HG02981 (cell line): ENCODE measurements at regions not wholly inside any gene's neighbourhood (a gene's known extent, or its start where the extent isn't known, plus 50 kb on each side); places are given as distances from the start of the nearest gene placed in this dataset.
"Not testable (repeated sequence)": the region's sequence is repeated elsewhere in the genome, so short reads cannot be mapped to it uniquely, and the experiment has no call there.

Experiments used
- ATAC-seq: cut with Tn5 transposase; IDR thresholded peaks from one replicate; pipeline ENCODE4 v1.9.1; 2021; ENCODE audit warnings: mild to moderate bottlenecking, moderate library complexity; ENCODE audit not compliant: unreplicated experiment

- ATAC-seq = not testable (repeated sequence)
Observed at GRCh38 chr4:86413426-86413825, 53.6 kb upstream of the MAPK10 start.

DNA sequence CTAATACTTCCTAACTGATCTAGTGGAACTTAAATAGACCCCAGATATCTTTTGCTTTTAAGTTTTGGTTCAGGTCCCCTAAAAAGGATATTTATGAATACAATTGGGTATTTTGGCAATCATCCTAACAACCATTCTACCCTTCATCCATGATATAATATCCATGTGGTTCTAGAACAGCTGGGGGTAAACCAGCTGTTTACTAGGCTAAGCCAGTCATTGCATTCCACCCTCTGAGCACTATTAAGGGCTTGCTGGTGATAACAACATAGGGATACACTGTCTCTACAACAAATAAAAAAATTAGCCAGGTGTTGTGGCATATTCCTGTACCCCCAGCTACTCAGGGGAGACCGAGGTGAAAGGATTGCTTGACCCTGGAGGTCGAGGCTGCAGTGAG, 54.8 kb upstream of the MAPK10 start:
- ATAC-seq = no peak

DNA sequence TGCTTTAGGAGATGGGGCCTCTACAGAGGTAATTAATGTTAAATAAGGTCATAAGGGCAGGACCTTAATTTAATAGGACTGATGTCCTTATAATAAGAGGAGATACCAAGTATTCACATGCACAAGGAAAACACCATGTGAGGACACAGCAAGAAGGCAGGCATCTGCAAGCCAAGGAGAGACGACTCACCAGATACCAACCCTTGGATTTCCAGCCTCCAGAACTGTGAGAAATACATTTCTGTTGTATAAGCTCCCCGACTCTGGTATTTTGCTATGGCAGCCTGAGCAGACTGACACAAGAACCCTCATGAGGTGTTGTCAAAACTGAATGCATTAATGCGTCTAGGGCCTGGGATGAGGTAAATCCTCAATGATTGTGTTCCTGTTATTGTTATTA, 56.2 kb upstream of the MAPK10 start:
- ATAC-seq = no peak

DNA sequence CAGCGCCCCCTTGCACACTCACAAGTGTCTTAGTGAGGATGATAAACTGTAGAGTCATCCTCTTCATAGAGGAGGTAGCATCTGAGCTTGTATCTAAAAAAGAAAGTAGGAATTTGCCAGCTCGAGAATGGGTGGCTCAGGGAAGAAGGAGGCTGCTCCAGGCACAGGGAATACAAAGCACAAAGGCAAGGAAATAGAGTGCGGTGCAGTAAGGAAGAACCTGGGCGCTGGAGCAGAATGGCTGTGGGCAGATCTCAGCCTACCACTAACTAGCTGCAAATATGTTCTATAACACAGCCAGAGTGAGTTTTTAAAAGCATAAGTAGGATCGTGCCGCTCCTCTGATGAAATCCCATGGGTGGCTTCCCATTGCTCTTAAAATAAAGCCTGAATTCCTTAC, 61.6 kb upstream of the MAPK10 start:
- no peak for ATAC-seq

- ATAC-seq = no peak
Observed at GRCh38 chr4:86431543-86432116, 71.8 kb upstream of the MAPK10 start.

DNA sequence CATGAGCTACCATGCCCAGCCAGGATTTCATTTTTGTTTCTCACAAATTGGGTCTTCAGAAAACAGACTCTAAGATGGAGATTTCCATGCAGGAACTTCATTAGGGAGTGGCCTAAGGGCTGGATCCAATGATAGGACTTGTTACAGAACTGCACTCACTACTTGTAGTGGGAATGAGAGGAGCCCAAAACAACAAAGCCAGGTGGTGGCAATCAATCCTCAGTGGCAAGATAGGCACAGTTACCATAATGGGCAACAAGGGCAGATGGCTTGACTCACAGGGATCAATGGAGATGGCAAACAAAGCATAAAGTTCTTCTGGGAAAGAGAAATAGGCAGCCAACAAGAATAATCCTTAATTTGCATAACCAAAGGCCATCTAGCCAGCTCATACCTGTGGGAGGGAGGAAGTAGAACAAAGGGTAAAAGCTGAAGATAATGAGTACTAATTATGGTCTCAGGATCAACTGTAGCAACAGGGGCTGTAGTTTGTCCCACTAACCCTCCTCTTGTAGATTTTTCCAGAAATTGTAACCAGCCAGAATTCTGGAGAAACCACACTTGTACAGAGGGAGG, 72.8 kb upstream of the MAPK10 start:
- ATAC-seq = no peak

- no peak for ATAC-seq
Observed at GRCh38 chr4:86439293-86439692, 79.4 kb upstream of the MAPK10 start.

DNA sequence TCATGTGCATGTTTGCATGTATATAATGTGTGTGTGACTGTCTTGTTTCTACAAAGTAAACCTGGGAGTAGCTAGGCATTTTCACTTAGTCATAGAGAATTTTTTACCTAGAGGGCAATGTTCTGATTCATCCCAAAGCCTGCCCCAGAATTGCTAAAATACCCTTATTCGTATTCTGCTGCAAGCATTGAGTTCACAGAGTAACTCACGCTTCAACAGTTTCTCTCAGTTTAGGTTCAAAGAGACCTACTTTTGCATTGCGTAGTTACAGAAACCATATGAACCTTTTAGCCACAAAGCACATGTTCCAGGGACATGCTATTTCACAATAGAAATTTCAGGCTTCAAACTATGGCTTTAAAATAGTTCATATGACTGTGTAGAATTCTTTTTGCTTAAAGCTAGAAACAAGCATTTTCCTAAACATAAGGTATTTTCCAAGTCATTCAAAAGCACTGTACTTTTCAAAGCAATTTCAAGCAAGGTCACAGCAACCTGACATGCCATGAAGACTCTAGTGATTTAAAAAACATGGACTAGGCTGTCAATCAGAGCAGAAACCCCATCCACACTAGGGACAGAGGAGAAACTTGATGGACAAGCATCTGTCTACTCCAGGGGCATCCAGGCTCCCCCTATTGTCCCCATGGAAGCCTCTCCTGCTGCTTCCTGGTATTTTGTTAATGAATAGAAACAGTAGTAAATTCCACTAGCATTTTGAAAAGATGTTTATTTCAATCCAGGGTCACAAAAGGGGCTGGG, 81.5 kb upstream of the MAPK10 start:
- peak; percentile 73 for ATAC-seq

GRCh38 chr4:86442881-86443280, 83.0 kb upstream of the MAPK10 start:
- ATAC-seq = no peak

- ATAC-seq = no peak
Observed at GRCh38 chr4:86443495-86443894, 83.6 kb upstream of the MAPK10 start.

DNA sequence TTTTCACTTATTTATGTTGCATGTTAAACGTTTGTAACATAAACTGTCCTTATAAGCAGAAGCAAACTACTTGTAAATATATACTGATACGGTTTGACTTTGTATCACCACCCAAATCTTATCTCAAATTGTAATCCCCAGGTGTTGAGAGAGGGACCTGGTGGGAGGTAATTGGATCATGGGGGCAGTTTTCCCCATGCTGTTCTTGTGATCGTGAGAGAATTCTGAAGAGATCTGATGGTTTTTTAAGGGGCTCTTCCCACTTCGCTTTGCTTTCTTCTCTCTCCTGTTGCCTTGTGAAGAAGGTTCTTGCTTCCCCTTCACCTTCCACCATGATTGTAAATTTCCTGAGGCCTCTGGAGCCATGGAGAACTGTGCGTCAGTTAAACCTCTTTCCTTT, 87.1 kb upstream of the MAPK10 start:
- no peak for ATAC-seq

DNA sequence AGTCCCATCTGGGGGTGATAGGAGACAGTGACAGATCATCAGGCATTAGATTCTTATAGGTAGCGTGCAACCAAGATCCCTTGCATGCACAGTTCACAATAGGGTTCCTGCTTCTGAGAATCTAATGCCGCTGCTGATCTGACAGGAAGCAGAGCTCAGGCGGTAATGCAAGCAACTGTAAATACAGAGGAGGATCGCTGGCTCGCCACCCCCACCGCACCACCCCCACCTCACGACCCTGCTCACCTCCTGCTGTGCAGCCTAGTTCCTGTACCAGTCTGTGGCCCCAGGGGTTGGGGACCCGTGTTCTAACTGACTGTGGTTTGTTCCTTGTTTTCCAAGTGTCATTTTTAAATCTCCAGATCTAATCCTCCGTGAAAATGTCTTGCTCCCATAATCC, 89.0 kb upstream of the MAPK10 start:
- ATAC-seq = no peak

DNA sequence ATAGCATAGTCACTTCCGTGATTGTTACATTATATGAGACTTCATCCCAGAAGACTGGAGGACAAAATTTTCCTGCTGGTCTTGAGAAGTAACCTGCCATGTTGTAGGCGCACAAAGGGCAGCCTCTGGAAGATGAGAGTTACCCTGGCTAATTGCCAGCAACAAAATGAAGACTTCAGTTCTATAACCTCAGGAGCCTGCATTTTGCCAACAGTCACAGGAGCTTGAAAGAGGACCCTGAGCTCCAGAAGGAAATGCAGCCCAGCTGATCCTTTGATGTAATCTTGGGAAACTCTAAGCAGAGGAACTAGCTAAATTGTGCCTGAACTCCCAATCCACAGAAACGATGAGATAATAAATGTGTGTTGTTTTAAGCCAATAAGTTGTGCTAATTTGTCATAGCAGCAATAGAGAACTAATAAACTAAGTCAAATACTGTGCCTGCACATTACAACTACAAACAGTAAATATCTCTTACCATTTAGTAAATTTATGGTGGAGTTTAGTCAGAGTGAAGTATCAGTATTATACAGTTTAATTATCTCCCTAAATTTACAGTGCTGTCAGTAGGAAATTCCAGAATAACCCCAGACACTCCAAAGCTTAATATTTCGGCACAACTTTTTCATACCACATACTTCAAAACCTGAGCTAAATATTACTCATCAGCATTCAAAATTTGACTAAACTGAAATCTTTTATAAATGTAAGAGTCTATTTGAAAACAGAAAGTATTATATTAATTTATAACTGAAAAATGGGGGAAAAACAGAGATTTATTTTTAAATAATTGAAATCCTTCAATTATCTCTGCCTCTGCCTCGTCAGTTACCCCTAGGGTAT, 90.1 kb upstream of the MAPK10 start:
- no peak for ATAC-seq

DNA sequence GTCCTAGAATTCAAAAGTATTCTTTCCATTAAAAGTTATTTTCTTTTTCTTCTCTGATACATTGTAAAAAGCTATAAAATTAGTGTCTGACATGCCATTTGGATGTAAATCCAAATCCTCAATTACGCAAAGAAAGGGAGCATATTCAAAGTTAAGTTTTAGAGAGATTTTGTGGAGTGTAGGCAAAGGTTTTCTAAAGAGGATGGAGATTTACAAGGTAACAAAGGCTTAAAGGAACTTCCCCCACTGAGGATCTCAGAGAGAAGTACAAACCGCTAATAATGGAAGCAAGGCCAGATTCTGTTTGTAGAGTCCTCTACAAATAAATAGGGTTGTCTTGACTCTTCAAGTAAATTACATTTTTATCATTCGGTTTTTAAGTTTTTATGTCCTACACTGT, 91.0 kb upstream of the MAPK10 start:
- ATAC-seq = no peak

GRCh38 chr4:86451560-86452330, 91.9 kb upstream of the MAPK10 start:
- no peak for ATAC-seq

- no peak for ATAC-seq
Observed at GRCh38 chr4:86452422-86452891, 92.6 kb upstream of the MAPK10 start.

GRCh38 chr4:86452924-86453531, 93.2 kb upstream of the MAPK10 start:
- ATAC-seq = no peak

GRCh38 chr4:86453611-86454072, 93.8 kb upstream of the MAPK10 start:
- not testable (repeated sequence) for ATAC-seq

DNA sequence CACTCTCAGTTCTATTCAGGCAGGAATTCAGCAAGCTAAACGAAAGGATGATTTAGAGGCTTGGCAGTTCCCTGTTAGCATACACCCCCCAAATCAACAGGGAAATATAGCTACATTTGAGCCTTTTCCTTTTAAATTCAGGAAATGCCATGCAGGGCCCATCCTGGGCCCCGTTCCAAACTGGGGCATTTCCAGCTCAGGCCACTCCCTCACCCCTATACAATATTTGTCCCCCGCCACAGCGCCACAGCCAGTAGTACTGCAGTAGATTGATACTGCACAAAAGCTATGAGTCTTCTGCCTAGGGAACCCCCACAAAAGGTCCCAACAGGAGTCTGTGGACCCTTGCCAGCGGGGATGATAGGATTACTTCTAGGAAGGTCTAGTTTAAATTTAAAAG, 102.0 kb upstream of the MAPK10 start:
- no peak for ATAC-seq

GRCh38 chr4:86472377-86473019, 112.6 kb upstream of the MAPK10 start:
- no peak for ATAC-seq
